HG03558 (cell line): ENCODE measurements at regions not wholly inside any gene's neighbourhood (a gene's known extent, or its start where the extent isn't known, plus 50 kb on each side); places are given as distances from the start of the nearest gene placed in this dataset.
"Not testable (repeated sequence)": the region's sequence is repeated elsewhere in the genome, so short reads cannot be mapped to it uniquely, and the experiment has no call there.

Experiments used
- ATAC-seq: cut with Tn5 transposase; IDR thresholded peaks from one replicate; pipeline ENCODE4 v1.9.1; 2021; ENCODE audit warnings: moderate number of reproducible peaks; ENCODE audit not compliant: unreplicated experiment; ENCODE audit errors: extremely low read depth

- no peak for ATAC-seq
These were observed 364.4 kb downstream of the RND3 start for GRCh38 chr2:150122871-150123613.

GRCh38 chr2:150122156-150122555, 365.3 kb downstream of the RND3 start:
- no peak for ATAC-seq

- ATAC-seq = no peak
These were observed 367.0 kb downstream of the RND3 start for GRCh38 chr2:150120326-150120955.

DNA sequence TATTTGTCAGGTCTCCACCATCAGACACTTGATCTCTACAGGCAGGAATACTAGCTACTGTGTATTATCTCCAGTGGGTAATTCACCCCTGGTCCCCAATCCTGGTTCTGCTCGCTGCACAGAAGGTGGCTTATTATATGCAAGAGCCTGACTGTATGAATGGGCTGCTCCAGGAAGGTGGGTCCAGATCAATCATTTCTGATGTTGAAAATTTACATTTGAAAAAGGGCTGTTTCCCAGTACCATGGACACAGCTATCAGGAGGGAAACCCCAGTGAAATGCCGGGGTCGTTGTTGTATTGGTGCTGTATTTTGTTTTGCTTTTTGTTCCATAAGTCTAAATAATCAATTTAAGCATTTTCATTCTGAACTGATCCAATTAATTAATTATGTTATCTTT, 367.6 kb downstream of the RND3 start:
- no peak for ATAC-seq

DNA sequence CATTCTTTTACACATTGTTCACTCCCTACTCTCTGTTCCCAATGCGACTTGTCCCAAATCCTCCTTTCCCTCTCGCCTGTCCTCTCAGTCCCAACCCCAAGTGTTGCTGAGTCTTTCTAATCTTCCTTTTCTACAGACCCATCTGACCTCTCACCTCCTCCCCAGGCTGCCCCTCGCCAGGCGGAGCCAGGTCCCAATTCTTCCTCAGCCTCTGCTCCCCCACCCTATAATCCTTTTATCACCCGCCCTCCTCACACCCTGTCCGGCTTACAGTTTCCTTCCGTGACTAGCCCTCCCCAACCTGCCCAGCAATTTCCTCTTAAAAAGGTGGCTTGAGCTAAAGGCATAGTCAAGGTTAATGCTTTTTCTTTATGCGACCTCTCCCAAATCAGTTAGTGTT, 373.4 kb downstream of the RND3 start:
- ATAC-seq = not testable (repeated sequence)

- no peak for ATAC-seq
These were observed 376.9 kb downstream of the RND3 start for GRCh38 chr2:150110548-150110947.

DNA sequence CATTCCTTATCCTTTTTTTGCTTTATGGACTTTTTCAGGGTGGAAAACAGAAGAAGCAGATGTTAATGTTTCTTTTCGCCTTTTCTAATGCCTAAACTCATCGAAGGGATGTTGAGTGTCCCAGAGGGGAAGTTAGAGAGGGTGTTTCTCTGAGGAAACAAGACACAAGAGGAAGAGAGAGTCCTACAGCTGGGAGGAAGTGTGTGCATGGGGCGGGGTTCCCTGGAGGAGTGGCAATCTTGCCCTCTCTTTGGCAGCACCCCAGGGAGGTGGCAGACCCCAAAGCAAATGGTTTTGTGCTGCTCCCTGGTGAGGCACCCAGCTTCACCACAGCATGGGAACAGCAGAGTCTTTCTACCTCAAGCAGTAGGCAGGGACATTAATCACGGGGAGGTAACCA, 377.6 kb downstream of the RND3 start:
- no peak for ATAC-seq

DNA sequence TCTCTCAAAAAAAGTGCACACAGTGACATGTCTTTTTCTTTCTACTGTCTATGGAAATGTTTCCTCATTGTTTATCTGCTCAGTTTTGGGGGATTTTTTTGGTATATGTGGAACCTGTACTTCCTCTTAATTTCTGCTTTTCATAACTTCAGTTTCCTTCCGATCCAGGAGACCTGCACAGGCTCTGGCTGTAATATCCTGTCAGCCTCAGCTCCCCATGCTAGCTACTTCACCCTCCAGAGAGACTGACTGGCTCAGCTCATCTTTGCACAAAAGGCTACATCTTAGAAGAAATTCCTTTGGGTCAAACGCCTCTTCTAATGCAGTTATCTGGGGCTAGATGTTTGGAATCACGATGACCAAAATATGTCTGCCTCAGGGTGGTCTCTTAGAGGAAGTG, 378.4 kb downstream of the RND3 start:
- no peak for ATAC-seq

DNA sequence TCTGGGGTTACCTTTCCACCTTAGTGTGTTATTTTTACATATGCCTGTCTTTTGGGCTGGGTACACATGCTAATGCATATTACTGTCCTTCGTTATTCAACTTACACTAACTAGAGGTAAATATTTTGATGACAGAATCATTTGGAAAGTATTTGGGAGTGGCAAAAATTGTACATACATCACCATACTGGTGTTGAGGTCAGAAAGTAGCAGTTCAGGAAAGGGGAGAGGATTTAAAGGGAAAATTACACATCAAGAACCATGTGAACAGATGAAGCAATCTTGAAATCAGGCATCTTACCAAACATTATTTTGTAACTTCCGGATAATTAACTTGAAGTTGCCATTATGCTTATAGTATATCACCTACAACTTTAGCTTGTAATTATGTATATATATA, 379.7 kb downstream of the RND3 start:
- ATAC-seq = no peak

GRCh38 chr2:150107170-150107569, 380.3 kb downstream of the RND3 start:
- no peak for ATAC-seq

DNA sequence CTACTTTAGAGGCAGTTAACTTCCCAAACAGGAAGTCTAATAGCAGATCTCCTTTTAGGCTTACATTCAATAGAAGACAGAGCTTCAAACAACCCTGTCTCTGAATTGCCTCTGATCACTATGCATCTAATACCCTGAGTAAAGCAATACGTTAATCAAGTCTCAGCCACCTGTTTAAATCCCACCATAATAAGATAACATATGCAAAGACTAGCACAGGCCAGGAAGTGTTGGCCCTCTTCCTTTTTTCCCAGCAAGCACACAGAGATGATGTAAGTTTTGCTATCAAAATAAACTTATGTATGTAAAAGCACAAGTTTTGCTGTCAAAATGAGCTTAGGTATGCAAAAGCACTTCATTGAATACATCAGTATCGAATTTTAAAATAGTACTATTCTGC, 385.5 kb downstream of the RND3 start:
- ATAC-seq = no peak

- ATAC-seq = no peak
These were observed 386.6 kb downstream of the RND3 start for GRCh38 chr2:150100834-150101233.

GRCh38 chr2:150100336-150100735, 387.1 kb downstream of the RND3 start:
- ATAC-seq = no peak

DNA sequence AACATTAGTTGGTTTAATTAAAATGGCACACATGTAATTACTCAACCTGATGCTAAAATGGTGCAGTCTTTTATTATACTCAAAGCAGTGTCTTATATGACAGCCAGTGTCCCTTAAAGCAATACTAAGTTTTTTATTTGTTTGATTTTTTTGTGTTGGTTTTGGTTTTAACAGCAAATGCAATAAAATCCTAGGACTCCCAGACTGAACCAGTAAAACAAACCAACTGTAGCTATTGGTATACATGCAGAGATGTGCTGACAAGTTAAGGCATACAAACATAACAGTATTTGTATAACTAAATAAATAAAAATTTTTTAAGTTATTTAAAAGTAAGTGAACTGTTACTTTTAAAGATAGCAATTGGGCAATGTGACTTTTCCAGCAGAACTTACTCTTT, 387.7 kb downstream of the RND3 start:
- no peak for ATAC-seq

GRCh38 chr2:150097901-150098531, 389.5 kb downstream of the RND3 start:
- ATAC-seq = no peak

- no peak for ATAC-seq
These were observed 390.1 kb downstream of the RND3 start for GRCh38 chr2:150097402-150097801.

- ATAC-seq = no peak
These were observed 391.9 kb downstream of the RND3 start for GRCh38 chr2:150095361-150096095.

DNA sequence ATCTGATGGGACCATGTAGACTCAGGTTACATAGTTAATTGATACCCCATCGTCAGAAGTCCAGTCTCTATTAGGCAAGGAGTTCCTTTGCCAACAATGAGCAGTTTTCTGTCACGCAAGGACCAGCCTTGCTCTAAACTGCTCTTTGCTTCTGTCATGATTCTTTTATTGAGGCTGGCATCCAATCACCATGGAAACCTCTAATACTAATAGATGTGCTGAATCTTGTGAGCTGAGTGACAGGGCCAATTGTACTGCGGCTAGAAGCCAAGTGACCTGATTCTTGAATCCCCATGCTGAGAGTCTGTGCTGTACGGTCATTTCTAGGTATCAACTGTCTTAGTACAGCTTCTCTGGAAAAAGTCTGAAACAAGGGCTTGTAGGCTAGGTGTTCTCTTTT, 395.6 kb downstream of the RND3 start:
- no peak for ATAC-seq

- ATAC-seq = no peak
These were observed 397.4 kb downstream of the RND3 start for GRCh38 chr2:150090031-150090430.

DNA sequence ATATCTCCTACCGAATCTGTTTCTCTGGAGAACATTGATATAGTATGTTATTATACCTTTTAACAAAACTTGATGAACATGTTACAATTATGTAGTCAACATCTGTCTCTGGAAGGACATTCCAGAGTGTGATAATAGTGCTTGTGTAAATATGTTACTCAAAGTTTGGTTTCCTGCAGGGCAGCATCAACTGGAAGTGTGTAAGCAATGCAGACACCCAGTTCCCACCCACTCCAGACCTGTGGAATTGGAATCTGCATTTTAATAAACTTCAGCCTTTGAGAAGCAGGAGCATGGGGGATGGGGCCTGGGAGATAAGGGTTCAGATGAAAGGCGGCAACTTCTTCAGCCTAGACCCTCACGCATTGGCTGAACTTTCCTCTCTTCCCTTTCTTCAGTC, 398.9 kb downstream of the RND3 start:
- no peak for ATAC-seq

- ATAC-seq = no peak
These were observed 402.0 kb downstream of the RND3 start for GRCh38 chr2:150085478-150085877.
